ENCODE measurements at regions not wholly inside any gene's neighbourhood (a gene's known extent, or its start where the extent isn't known, plus 50 kb on each side); places are given as distances from the start of the nearest gene placed in this dataset.
"Not testable (repeated sequence)": the region's sequence is repeated elsewhere in the genome, so short reads cannot be mapped to it uniquely, and the experiment has no call there.

DNA sequence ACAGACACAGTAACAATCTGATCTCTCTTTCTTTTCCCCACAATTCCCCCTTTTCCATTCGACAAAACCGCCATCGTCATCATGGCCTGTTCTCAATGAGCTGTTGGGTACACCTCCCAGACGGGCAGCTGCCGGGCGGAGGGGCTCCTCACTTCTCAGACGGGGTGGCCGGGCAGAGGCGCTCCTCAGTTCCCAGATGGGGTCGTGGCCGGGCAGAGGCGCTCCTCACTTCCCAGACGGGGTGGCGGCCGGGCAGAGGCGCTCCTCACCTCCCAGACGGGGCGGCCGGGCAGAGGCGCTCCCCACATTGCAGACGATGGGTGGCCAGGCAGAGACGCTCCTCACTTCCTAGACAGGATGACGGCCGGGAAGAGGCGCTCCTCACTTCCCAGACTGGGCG, 415.5 kb downstream of the RSL24D1 start:
- not testable (repeated sequence) for FAIRE-seq; DNase-seq (ENCODE audit: insufficient read length, low spot score)

DNA sequence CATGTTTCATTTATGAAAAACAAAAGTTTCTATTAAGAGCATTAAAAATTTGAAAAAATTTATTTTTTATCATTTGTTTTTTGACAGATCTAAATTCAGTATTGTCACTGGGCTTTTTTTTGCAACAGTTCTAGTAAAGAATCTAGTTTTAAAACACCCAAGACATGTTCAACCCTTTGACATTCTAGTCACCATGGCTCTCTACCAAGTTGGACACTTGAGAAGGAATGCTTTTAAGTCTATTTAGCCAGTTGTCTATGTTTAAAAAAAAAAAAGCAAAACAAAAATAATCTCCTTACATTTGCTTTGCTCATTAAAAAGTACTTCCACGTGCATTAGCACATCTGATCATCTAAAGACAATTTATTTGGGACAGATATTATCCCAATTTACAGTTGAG, 417.5 kb downstream of the RSL24D1 start:
- no peak for FAIRE-seq

DNA sequence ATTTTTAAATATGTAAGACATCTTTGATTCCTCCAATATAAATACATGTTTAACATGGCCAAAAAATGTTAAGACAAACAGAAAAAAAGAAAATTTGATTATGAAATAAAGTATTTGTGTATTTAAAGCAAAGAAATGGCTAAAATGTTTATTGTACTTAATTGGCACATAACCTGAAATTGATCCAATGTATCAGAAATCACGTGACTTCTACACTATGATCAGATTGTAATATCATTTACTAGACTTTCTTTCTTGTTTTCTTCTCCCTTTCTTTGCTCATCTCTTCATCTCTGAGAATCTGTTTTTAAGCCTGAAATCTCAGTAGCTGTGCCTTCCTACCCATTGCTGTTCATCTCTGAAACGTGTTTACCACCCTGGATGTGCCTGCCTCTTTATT, 420.3 kb downstream of the RSL24D1 start:
- DNase-seq (ENCODE audit: insufficient read length, low spot score), result no peak
- FAIRE-seq, result no peak

More for the DNA sequence above, 417.5 kb downstream of the RSL24D1 start:
- DNase-seq (ENCODE audit: insufficient read length, low spot score), result no peak

DNA sequence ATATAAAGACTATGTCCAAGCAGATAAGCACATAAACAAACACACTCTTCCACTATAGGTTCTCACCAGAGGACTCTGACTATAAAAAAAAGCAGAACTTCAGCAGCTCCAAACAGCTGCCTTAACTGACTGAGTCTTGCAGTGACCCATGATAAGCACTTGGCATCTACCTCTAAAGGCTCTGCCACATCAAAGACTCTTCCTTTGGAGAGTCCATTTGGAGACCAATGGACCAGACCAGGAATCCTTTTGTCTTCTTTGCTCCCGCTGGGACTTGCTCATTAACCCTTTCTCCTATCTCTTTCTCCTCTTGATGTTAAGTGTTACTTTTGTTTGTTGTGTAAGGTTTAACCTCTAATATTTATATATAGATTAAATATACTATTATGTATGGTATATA, 424.1 kb downstream of the RSL24D1 start:
- DNase-seq (ENCODE audit: insufficient read length, low spot score), result no peak
- no peak for FAIRE-seq

DNA sequence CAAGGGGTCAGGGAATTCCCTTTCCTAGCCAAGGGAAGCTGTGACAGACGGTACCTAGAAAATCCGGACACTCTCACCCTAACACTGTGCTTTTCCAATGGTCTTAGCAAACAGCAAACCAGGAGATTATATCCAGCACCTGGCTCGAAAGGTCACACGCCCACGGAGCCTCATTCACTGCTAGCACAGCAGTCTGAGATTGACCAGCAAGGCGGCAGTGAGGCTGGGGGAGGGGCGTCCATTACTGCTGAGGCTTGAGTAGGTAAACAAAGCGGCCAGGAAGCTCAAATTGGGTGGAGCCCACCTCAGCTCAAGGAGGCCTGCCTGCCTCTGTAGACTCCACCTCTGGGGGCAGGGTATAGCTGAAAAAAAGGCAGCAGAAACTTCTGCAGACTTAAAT, 447.3 kb downstream of the RSL24D1 start:
- not testable (repeated sequence) for FAIRE-seq

DNA sequence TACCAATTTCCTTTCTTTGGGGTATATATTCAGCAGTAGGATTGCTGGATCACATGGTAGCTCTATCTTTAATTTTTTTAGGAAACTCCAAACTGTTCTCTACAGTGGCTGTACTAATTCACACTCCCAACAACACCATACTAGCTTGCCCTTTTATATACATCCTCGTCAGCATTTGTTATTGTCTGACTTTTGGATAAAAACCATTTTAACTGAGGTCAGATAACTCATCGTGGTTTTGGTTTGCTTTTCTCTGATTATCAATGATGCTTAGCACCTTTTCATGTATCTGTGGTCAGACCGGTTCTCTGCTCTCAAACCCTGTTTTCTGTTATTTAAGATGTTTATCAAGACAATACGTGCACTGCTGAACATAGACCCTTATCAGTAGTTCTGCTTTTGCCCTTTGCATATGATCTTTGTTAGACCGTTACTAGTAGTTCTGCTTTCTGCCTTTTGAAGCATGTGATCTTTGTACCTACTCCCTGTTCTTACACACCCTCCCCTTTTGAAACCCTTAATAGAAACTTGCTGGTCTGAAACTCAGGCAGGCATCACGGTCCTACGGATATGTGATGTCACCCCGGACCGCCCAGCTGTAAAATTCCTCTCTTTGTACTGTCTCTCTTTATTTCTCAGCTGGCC, 474.3 kb downstream of the RSL24D1 start:
- FAIRE-seq (no peak), DNase-seq (ENCODE audit: insufficient read length, low spot score) (no peak)

More for the DNA sequence above, 447.3 kb downstream of the RSL24D1 start:
- not testable (repeated sequence) for DNase-seq (ENCODE audit: insufficient read length, low spot score)

DNA sequence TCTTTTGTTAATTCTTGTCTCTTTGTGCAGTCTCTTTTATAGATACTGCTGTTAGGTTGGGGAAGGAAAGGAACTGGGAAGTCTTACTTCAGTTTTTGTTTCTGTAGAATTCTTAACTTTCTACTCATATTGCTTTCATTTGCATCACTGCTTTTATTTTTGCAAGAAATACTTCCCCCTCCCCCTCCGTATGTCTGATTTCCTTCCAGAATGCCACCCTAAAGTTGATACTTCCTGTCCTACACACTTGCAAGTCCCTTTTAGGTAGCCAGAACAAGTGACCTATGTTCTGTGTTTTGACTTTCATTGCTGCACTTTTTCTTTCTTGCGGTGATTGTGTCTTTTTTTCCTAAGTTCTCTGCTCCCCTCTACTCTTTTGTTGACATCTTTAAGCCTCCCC, 477.4 kb downstream of the RSL24D1 start:
- no peak for FAIRE-seq
- no peak for DNase-seq (ENCODE audit: insufficient read length, low spot score)

DNA sequence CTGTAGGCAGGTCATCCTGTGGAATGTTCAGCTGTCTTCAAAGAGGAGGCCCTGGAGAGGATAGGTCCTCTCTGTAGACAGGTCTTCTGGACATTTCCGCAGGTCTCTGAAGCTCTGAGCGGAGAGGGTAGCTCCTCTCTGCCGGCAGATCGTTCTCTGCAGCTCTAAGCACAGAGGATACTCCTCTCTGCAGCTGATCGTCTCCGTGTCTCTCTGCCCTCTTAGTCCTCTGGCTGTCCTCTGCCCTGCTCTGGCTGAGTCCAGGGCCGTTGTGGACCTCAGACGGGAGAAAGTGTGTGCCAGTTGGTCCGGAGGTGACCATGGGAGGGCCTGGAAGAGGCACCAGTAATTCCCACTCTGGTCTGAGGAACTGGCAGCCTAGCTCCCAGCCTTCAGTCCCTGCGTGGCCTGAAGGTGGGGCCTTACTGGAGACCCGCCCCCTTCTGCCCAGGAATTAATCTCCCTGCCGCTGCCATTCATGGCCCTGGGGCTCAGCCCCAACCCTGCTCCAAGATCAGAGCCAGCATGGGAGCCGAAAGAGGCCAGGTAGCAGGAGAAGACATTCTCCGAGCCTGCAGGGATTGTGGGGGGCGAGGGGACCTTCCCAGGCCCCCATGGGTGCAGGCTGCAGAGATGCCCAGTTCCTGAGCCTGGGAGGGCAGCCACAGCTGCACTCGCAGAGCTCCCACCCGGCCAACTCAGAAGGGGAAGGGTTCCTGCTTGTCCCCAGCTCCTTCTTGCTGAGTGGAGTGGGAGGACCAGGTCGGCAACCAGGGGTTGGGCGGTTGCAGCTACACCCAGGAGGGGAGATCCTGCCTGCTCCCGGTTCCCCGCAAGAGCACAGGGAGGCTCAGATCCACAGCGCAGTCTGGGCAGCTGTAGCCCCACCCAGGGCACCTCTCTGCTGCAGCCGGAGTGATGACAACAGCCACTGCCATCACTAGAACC, 488.7 kb downstream of the RSL24D1 start:
- DNase-seq (ENCODE audit: insufficient read length, low spot score), result no peak
- FAIRE-seq, result no peak

DNA sequence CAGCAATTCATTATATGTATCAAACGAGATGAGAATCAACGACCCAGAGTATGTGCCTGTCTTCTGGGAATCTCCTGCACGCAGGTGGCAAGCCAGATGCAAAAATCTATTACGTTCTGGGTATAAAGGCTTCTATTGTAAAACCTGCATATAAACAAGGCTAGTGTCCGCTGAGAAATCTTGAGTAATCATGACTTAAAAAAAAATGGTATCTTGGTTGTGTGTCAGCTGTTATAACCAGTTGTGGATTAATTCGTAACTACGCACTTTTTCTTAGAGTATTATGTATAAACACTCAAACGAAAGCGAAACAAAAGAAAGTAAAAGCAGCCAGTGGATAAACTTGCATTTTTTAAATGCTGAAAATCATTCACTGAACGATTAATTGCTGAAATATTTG, 509.1 kb downstream of the RSL24D1 start:
- FAIRE-seq (no peak), DNase-seq (ENCODE audit: insufficient read length, low spot score) (no peak)

All from GM19239 (cell line).